GM12878 (cell line): ENCODE measurements at regions not wholly inside any gene's neighbourhood (a gene's known extent, or its start where the extent isn't known, plus 50 kb on each side); places are given as distances from the start of the nearest gene placed in this dataset.
A peak's percentile ranks its signal among the peaks of the same experiment; 100 is the strongest.

Source experiments
- ATAC-seq: fragments of 200-7000 bp; cut with Tn5 transposase; 3 replicates; pipeline ENCODE4 v1.9.1; 2020; ENCODE audit warnings: mild to moderate bottlenecking, moderate library complexity
- BruUV-seq: library from RNA; stranded (reverse); fragments of 400-500 nt; replicated peaks from 2 replicates; lab custom pipeline; 2021; lab: Mats Ljungman, UMichigan
- CTCF ChIA-PET: fragments of 300-600 bp; sonication (Branson Sonifier 250); formaldehyde crosslinking; extraction: SDS; loops from one replicate; lab custom pipeline; 2021; ENCODE audit warnings: inconsistent platforms; lab: Yijun Ruan, JAX
- POLR2A ChIA-PET: fragments of 350-600 bp; formaldehyde crosslinking; extraction: SDS; loops from one replicate; lab custom pipeline; 2021; ENCODE audit warnings: inconsistent platforms; lab: Charles Lee
- RAD21 ChIA-PET: fragments of 300-600 bp; sonication (Branson Sonifier 250); formaldehyde crosslinking; loops from one replicate; lab custom pipeline; 2023; ENCODE audit warnings: antibody characterized with exemption; ENCODE audit not compliant: unreplicated experiment; lab: Charles Lee
- SMC1A ChIA-PET: fragments of 300-600 bp; sonication (Branson Sonifier 250); formaldehyde crosslinking; loops from one replicate; lab custom pipeline; 2023; ENCODE audit not compliant: unreplicated experiment, uncharacterized antibody; lab: Charles Lee
- DNase-seq: peaks from one replicate; pipeline ENCODE4 v3.0.0-alpha.2; 2011; ENCODE audit warnings: low read depth, low spot score
- FAIRE-seq: peaks from 3 replicates; lab custom pipeline; 2011; peaks lifted over from hg19 to GRCh38; lab: Jason Lieb, UNC
- H2AFZ ChIP-seq: 2 replicates; pipeline ENCODE4 v1.6.0; 2011; ENCODE audit warnings: low read depth, low read length, control low read depth; ENCODE audit not compliant: control insufficient read depth
- H3K27ac ChIP-seq: 2 replicates; pipeline ENCODE4 v1.5.1; 2011; ENCODE audit warnings: control low read depth; ENCODE audit not compliant: control insufficient read depth, insufficient read depth
- H3K27me3 ChIP-seq, 2 experiments: replicated peaks in 1 of 2; 2 replicates each; pipeline versions ENCODE4 v1.6.0 to v1.6.1; 2011; ENCODE audit warnings: low read length in 1 of 2; ENCODE audit not compliant: control insufficient read depth in 2 of 2, insufficient read depth in 2 of 2
- H3K36me3 ChIP-seq, 2 experiments: 2 replicates each; pipeline ENCODE4 v1.5.1; 2011; ENCODE audit warnings: low read length in 1 of 2; ENCODE audit not compliant: control insufficient read depth in 2 of 2, insufficient read depth in 2 of 2
- H3K4me1 ChIP-seq: 2 replicates; pipeline ENCODE4 v1.6.1; 2011; ENCODE audit warnings: mild to moderate bottlenecking, low read length, moderate library complexity, mixed read lengths; ENCODE audit not compliant: control insufficient read depth, insufficient read depth
- H3K4me2 ChIP-seq: 2 replicates; pipeline ENCODE4 v1.6.0; 2011; ENCODE audit warnings: control low read depth; ENCODE audit not compliant: control insufficient read depth, insufficient read depth
- H3K4me3 ChIP-seq: fragments of 200-600 bp; sonication (generic); 2 replicates; pipeline ENCODE4 v1.5.1; 2016
- H3K79me2 ChIP-seq: 2 replicates; pipeline ENCODE4 v1.6.0; 2011; ENCODE audit warnings: low read length; ENCODE audit not compliant: control insufficient read depth, insufficient read depth
- H3K9ac ChIP-seq: 2 replicates; pipeline ENCODE4 v1.8.0; 2011; ENCODE audit warnings: low read length, control low read depth, mixed read lengths; ENCODE audit not compliant: control insufficient read depth, insufficient read depth
- H3K9me3 ChIP-seq: replicated peaks from 3 replicates; pipeline ENCODE4 v1.5.1; 2011; ENCODE audit warnings: mild to moderate bottlenecking, low read length; ENCODE audit not compliant: control insufficient read depth, insufficient read depth
- H4K20me1 ChIP-seq: 2 replicates; pipeline ENCODE4 v1.6.0; 2011; ENCODE audit not compliant: control insufficient read depth, insufficient read depth
- TBL1XR1 ChIP-seq: IDR thresholded peaks from 2 replicates; pipeline ENCODE4 v1.6.1; 2012; ENCODE audit warnings: low read depth, low read length, improper control_type of control experiment
- WGBS: methylation state at CpG from one replicate; pipeline ENCODE4 v1.1.6; 2016; ENCODE audit warnings: low lambda C conversion rate; ENCODE audit not compliant: insufficient replicate concordance, insufficient coverage; ENCODE audit errors: missing lambda C conversion rate; 5-methylcytosine and 5-hydroxymethylcytosine counted together
- in situ Hi-C: fragments of 300-500 bp; cut with MboI; formaldehyde crosslinking; loops from 9 replicates; pipeline ENCODE4 v1.14.3; 2018; ENCODE audit warnings: mixed read lengths
- intact Hi-C: fragments of 100-400 bp; cut with micrococcal nuclease; formaldehyde crosslinking; loops from one replicate; pipeline ENCODE4 v1.14.2; 2022; ENCODE audit not compliant: unreplicated experiment
- TF ChIP-seq, protein P1 (sequence below), 3 experiments: IDR thresholded peaks in 2 of 3; conservative IDR thresholded peaks in 1 of 3; 2 replicates each; pipeline ENCODE4 v1.5.1; 2011; ENCODE audit warnings: low read depth in 3 of 3, low read length in 3 of 3, mild to moderate bottlenecking in 3 of 3, control low read depth in 2 of 3, moderate library complexity in 2 of 3, inconsistent platforms in 1 of 3, mixed read lengths in 1 of 3; ENCODE audit not compliant: control insufficient read depth in 2 of 3, insufficient read depth in 1 of 3; ENCODE audit errors: extremely low read depth in 1 of 3

DNA sequence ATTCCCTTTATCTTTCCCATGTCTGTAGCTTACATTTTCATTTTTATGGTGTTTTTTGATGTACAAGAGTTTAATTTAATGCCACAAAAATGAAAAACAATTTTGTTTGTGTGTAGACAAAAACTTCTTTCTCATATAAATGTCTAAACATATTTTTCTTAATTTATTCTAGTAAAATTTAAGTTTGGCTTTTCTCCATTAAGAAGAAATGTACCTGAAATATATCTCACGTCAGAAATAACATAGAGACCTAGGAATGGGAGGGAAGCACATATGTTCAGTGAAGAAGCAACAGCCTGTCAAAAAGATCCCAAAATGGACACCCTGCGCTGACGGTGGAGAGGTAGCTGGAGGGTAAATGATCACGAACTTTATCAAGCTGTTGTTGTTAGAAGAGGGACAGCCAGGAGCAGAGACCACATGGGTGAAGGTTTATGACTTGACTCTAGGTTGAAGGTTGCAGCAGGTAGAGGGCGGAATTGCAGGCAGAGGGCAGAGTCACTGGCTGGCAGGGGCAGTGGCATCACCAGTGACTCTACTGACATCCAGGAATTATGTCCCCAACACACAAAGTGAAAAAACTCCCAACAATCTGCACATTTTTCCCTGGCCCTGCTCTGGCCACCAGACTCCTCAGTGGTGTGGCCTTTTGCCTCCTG lies 225.9 kb upstream of the PRSS58 start:
- H3K9me3 ChIP-seq: no peaks in the 10 kb centered on the region
- no peak overlapping the region for H3K27ac ChIP-seq
- TF ChIP-seq, protein P1, sequence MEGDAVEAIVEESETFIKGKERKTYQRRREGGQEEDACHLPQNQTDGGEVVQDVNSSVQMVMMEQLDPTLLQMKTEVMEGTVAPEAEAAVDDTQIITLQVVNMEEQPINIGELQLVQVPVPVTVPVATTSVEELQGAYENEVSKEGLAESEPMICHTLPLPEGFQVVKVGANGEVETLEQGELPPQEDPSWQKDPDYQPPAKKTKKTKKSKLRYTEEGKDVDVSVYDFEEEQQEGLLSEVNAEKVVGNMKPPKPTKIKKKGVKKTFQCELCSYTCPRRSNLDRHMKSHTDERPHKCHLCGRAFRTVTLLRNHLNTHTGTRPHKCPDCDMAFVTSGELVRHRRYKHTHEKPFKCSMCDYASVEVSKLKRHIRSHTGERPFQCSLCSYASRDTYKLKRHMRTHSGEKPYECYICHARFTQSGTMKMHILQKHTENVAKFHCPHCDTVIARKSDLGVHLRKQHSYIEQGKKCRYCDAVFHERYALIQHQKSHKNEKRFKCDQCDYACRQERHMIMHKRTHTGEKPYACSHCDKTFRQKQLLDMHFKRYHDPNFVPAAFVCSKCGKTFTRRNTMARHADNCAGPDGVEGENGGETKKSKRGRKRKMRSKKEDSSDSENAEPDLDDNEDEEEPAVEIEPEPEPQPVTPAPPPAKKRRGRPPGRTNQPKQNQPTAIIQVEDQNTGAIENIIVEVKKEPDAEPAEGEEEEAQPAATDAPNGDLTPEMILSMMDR (IDR thresholded peaks at IDR 0.05 in 2 of 3, conservative IDR thresholded peaks at IDR 0.05 in 1 of 3; ENCODE audit: control insufficient read depth in 2 of 3, extremely low read depth in 1 of 3, insufficient read depth in 1 of 3, low read depth in 3 of 3, low read length in 3 of 3): 0 out of 6 replicates have a peak, but pooled peaks of 1 of the 3 experiments have one; percentile 8
- TF ChIP-seq TBL1XR1: no peak
- TF ChIP-seq, all 136 proteins: peak for 1
- ATAC-seq (no peak), FAIRE-seq (no peak), DNase-seq (no peak)
- ChIA-PET RAD21 (interaction anchor here (1.0 to 1.4 kb wide), 3 partner anchors 14 to 24 kb away, joined by 3 to 4 read pairs (median 3); no protein-coding TSS in a partner anchor), SMC1A (interaction anchor here (1.3 kb wide), 1 partner anchor 23 kb away, joined by 5 read pairs; no protein-coding TSS in a partner anchor), CTCF (interaction anchor here (0.8 to 13.2 kb wide), 17 partner anchors 10 to 519 kb away, joined by 3 to 205 read pairs (median 4); no protein-coding TSS in a partner anchor), POLR2A (no interaction called here)
- no peaks in the 10 kb centered on the region for H3K79me2 ChIP-seq
- BruUV-seq: no TSS peak
- WGBS: 27% methylated on average over 5 of the region's 5 CpGs
- no peaks in the 10 kb centered on the region for H3K36me3 ChIP-seq
- H3K4me3 ChIP-seq: no peak overlapping the region
- H3K9ac ChIP-seq: no peak overlapping the region
- no peaks in the 10 kb centered on the region for H3K27me3 ChIP-seq
- H4K20me1 ChIP-seq: no peaks in the 10 kb centered on the region
- intact Hi-C loops: loop anchor here (1.0 kb wide), 1 partner anchor 23 kb away; no protein-coding TSS in a partner anchor
- no peak overlapping the region for H2AFZ ChIP-seq
- H3K4me1 ChIP-seq: no peaks in the 10 kb centered on the region; the same call in 1 of the 2 replicates
- no peak overlapping the region for H3K4me2 ChIP-seq
- in situ Hi-C loops: no loop called here
